ENCODE measurements at regions not wholly inside any gene's neighbourhood (a gene's known extent, or its start where the extent isn't known, plus 50 kb on each side); places are given as distances from the start of the nearest gene placed in this dataset.
"Not testable (repeated sequence)": the region's sequence is repeated elsewhere in the genome, so short reads cannot be mapped to it uniquely, and the experiment has no call there.

- no peak for DNase-seq (ENCODE audit: insufficient read length, low spot score)
- no peak for TF ChIP-seq CTCF (IDR thresholded peaks at IDR 0.05; ENCODE audit: insufficient read depth, missing control alignments)
- no peak for FAIRE-seq
Observed at GRCh38 chr2:194294156-194294555, 1362.9 kb upstream of the SLC39A10 start.

GRCh38 chr2:194291104-194291503, 1365.9 kb upstream of the SLC39A10 start:
- FAIRE-seq: no peak
- no peak for TF ChIP-seq CTCF (IDR thresholded peaks at IDR 0.05; ENCODE audit: insufficient read depth, missing control alignments)
- no peak for DNase-seq (ENCODE audit: insufficient read length, low spot score)

GRCh38 chr2:194289712-194290346, 1367.2 kb upstream of the SLC39A10 start:
- FAIRE-seq: no peak
- no peak for TF ChIP-seq CTCF (IDR thresholded peaks at IDR 0.05; ENCODE audit: insufficient read depth, missing control alignments)
- no peak for DNase-seq (ENCODE audit: insufficient read length, low spot score)

GRCh38 chr2:194276667-194277066, 1380.4 kb upstream of the SLC39A10 start:
- DNase-seq (ENCODE audit: insufficient read length, low spot score); FAIRE-seq: not testable (repeated sequence)

GRCh38 chr2:194271293-194271961, 1385.6 kb upstream of the SLC39A10 start:
- FAIRE-seq (no peak), DNase-seq (ENCODE audit: insufficient read length, low spot score) (no peak)
- TF ChIP-seq CTCF (IDR thresholded peaks at IDR 0.05; ENCODE audit: insufficient read depth, missing control alignments): no peak

- TF ChIP-seq CTCF (IDR thresholded peaks at IDR 0.05; ENCODE audit: insufficient read depth, missing control alignments): no peak
- DNase-seq (ENCODE audit: insufficient read length, low spot score) (no peak), FAIRE-seq (no peak)
Observed at GRCh38 chr2:194270648-194271047, 1386.4 kb upstream of the SLC39A10 start.

- no peak for TF ChIP-seq CTCF (IDR thresholded peaks at IDR 0.05; ENCODE audit: insufficient read depth, missing control alignments)
- DNase-seq (ENCODE audit: insufficient read length, low spot score) (no peak), FAIRE-seq (no peak)
Observed at GRCh38 chr2:194264586-194264985, 1392.4 kb upstream of the SLC39A10 start.

All from D721Med (cell line).